SW 1271 (cell line): ENCODE measurements at regions not wholly inside any gene's neighbourhood (a gene's known extent, or its start where the extent isn't known, plus 50 kb on each side); places are given as distances from the start of the nearest gene placed in this dataset.
"Not testable (repeated sequence)": the region's sequence is repeated elsewhere in the genome, so short reads cannot be mapped to it uniquely, and the experiment has no call there.

Source experiments
- DNase-seq, 2 experiments: peaks; one replicate each; lab custom pipeline; 2025; lab: John Stamatoyannopoulos, UW

DNA sequence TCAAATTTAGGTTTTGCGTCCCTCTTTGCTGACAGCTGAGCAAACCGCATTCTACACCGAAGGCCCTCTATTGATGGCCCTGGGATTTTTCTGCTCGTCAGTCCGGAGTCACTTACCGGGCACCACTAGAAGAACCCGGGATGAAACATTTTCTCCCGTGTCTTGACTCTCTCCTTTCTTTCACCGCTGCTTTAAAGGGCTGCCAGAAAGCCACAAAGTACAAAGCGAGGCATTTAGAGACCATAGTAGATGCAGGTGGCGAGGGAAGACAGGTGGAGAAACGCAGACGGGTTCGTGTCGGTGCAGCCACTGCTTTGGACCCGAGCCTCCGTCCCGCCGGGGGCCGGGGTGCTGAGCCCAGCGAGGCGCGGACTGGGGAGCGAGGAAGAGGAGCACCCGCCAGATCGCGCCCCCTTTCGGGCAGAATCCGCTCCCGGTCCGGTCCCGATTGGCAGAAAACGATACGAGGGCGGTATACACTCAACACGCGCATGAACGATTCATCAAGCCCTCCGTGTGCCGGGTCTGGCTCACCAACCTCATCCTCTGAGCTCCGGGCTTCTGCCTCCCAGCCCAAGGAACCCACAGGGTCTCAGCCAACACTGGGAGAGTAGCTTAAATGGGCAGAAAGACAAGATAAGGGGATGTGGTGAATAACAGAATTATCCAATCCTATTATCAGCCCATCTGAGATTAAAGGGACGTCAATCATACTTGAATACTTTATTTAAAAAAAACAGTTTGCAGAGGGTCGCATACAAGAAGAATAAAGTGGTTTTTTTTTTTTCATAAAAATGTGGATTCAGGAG, 84.9 kb downstream of the TRIM27 start:
- DNase-seq: peak; percentile 88 to 91

- no peak for DNase-seq
Observed at GRCh38 chr6:28839443-28840120, 84.2 kb downstream of the TRIM27 start.

- DNase-seq: peak in 1 of 2 experiments; percentile 23
Observed at GRCh38 chr6:28841290-28841689, 82.5 kb downstream of the TRIM27 start.

GRCh38 chr6:28848756-28849155, 75.0 kb downstream of the TRIM27 start:
- DNase-seq: not testable (repeated sequence)
